Vagina (tissue), 2 donors: ENCODE measurements at regions not wholly inside any gene's neighbourhood (a gene's known extent, or its start where the extent isn't known, plus 50 kb on each side); places are given as distances from the start of the nearest gene placed in this dataset.

Experiments
- DNase-seq, 2 donors: peaks; one replicate each; pipeline ENCODE4 v3.0.0-alpha.2; 2017; ENCODE audit errors: extremely low spot score in 2 of 2
- H3K27ac ChIP-seq: fragments of 200-600 bp; sonication (generic); one replicate; pipeline ENCODE4 v1.5.1; 2019
- H3K27me3 ChIP-seq: fragments of 200-600 bp; sonication (generic); one replicate; pipeline ENCODE4 v1.5.1; 2019
- H3K36me3 ChIP-seq, 2 donors: fragments of 200-600 bp; sonication (generic); one replicate each; pipeline ENCODE4 v1.5.1; 2017 to 2019
- H3K4me1 ChIP-seq: fragments of 200-600 bp; sonication (generic); one replicate; pipeline ENCODE4 v1.5.1; 2019
- H3K4me3 ChIP-seq, 2 donors: fragments of 200-600 bp; sonication (generic); 1 replicate in 1 of 2; 2 replicates in 1 of 2; pipeline ENCODE4 v1.5.1; 2016 to 2019
- H3K9me3 ChIP-seq: fragments of 200-600 bp; sonication (generic); one replicate; pipeline ENCODE4 v1.5.1; 2019
- POLR2A ChIP-seq, 2 donors: fragments of 450-650 bp; IDR thresholded peaks; one replicate each; pipeline ENCODE4 v1.6.1; 2017; ENCODE audit warnings: antibody characterized with exemption in 2 of 2, mild to moderate bottlenecking in 2 of 2, moderate library complexity in 2 of 2
- POLR2AphosphoS5 ChIP-seq, 2 donors: sonication (generic); formaldehyde crosslinking; IDR thresholded peaks; one replicate each; pipeline ENCODE4 v1.9.0; 2017; ENCODE audit warnings: antibody characterized with exemption in 2 of 2, mild to moderate bottlenecking in 2 of 2, low read depth in 1 of 2; ENCODE audit not compliant: insufficient read depth in 1 of 2
- intact Hi-C: fragments of 100-400 bp; cut with DNase I; formaldehyde crosslinking; loops from one replicate; pipeline ENCODE4 v1.15.1; 2023
- TF ChIP-seq, protein P1 (sequence below), 3 experiments: fragments of 450-650 bp in 2 of 3; fragments of 200-600 bp in 1 of 3; sonication (generic) in 1 of 3; IDR thresholded peaks; one replicate each; pipeline ENCODE4 v1.5.1; 2017 to 2019; ENCODE audit warnings: antibody characterized with exemption in 3 of 3, mild to moderate bottlenecking in 2 of 3, moderate library complexity in 2 of 3

GRCh38 chr2:60047944-60048525 is 505.4 kb downstream of the BCL11A start:
- H3K36me3 ChIP-seq, result no peaks in the 10 kb centered on the region
- H3K27me3 ChIP-seq, result no peaks in the 10 kb centered on the region
- H3K9me3 ChIP-seq, result no peaks in the 10 kb centered on the region
- intact Hi-C loops, result no loop called here
- no peaks in the 10 kb centered on the region for H3K4me1 ChIP-seq
- no peak for DNase-seq
- no peak for TF ChIP-seq POLR2A (IDR thresholded peaks at IDR 0.05)
- TF ChIP-seq POLR2AphosphoS5 (IDR thresholded peaks at IDR 0.05; ENCODE audit: insufficient read depth in 1 of 2, low read depth in 1 of 2), result no peak
- TF ChIP-seq, protein P1, sequence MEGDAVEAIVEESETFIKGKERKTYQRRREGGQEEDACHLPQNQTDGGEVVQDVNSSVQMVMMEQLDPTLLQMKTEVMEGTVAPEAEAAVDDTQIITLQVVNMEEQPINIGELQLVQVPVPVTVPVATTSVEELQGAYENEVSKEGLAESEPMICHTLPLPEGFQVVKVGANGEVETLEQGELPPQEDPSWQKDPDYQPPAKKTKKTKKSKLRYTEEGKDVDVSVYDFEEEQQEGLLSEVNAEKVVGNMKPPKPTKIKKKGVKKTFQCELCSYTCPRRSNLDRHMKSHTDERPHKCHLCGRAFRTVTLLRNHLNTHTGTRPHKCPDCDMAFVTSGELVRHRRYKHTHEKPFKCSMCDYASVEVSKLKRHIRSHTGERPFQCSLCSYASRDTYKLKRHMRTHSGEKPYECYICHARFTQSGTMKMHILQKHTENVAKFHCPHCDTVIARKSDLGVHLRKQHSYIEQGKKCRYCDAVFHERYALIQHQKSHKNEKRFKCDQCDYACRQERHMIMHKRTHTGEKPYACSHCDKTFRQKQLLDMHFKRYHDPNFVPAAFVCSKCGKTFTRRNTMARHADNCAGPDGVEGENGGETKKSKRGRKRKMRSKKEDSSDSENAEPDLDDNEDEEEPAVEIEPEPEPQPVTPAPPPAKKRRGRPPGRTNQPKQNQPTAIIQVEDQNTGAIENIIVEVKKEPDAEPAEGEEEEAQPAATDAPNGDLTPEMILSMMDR (IDR thresholded peaks at IDR 0.05), result no peak
- no peak overlapping the region for H3K27ac ChIP-seq
- H3K4me3 ChIP-seq, result no peak overlapping the region

GRCh38 chr2:60047347-60047746 is 506.1 kb downstream of the BCL11A start:
- H3K4me1 ChIP-seq, result no peaks in the 10 kb centered on the region
- no peak overlapping the region for H3K27ac ChIP-seq
- no peaks in the 10 kb centered on the region for H3K27me3 ChIP-seq
- H3K4me3 ChIP-seq, result no peak overlapping the region
- no peaks in the 10 kb centered on the region for H3K9me3 ChIP-seq
- intact Hi-C loops, result no loop called here
- H3K36me3 ChIP-seq, result no peaks in the 10 kb centered on the region
- TF ChIP-seq POLR2AphosphoS5 (IDR thresholded peaks at IDR 0.05; ENCODE audit: insufficient read depth in 1 of 2, low read depth in 1 of 2) (no peak), POLR2A (IDR thresholded peaks at IDR 0.05) (no peak)
- TF ChIP-seq, protein P1 (IDR thresholded peaks at IDR 0.05), result no peak
- DNase-seq, result no peak

- DNase-seq, result no peak
- no peaks in the 10 kb centered on the region for H3K36me3 ChIP-seq
- no peaks in the 10 kb centered on the region for H3K27me3 ChIP-seq
- TF ChIP-seq, protein P1 (IDR thresholded peaks at IDR 0.05), result no peak
- TF ChIP-seq POLR2AphosphoS5 (IDR thresholded peaks at IDR 0.05; ENCODE audit: insufficient read depth in 1 of 2, low read depth in 1 of 2), result peak in 1 of 2 donors; percentile 26
- no peak overlapping the region for H3K27ac ChIP-seq
- intact Hi-C loops, result no loop called here
- H3K9me3 ChIP-seq, result no peaks in the 10 kb centered on the region
- H3K4me1 ChIP-seq, result no peaks in the 10 kb centered on the region
- no peak overlapping the region for H3K4me3 ChIP-seq
Measured at GRCh38 chr2:60046529-60046928, 506.9 kb downstream of the BCL11A start.

DNA sequence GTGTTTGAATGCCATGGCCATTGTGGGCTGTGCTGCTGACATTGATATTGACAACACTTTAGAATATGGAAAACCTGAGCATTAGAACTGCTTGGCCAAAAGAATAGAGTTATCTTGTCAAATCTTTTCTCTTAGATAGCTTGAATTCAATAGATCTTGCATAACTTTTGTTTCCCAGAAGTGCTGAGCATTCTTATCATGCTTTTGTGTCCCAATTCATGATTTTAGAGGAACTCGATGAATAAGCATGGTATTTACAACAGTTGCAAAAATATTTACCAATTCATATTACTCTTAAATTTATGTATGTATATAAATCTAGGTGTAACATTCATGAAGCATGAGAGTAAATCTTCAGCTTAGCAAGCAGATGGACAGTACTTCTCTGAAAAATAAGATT is 508.0 kb downstream of the BCL11A start:
- no peaks in the 10 kb centered on the region for H3K27me3 ChIP-seq
- H3K36me3 ChIP-seq, result no peaks in the 10 kb centered on the region
- intact Hi-C loops, result no loop called here
- H3K9me3 ChIP-seq, result no peaks in the 10 kb centered on the region
- TF ChIP-seq POLR2A (IDR thresholded peaks at IDR 0.05), result no peak
- TF ChIP-seq, protein P1 (IDR thresholded peaks at IDR 0.05), result no peak
- no peak for TF ChIP-seq POLR2AphosphoS5 (IDR thresholded peaks at IDR 0.05; ENCODE audit: insufficient read depth in 1 of 2, low read depth in 1 of 2)
- H3K4me3 ChIP-seq, result no peak overlapping the region
- no peak for DNase-seq
- H3K27ac ChIP-seq, result no peak overlapping the region
- H3K4me1 ChIP-seq, result no peaks in the 10 kb centered on the region

GRCh38 chr2:60044484-60044883 is 509.0 kb downstream of the BCL11A start:
- Histone ChIP-seq H3K4me1 (no peaks in the 10 kb centered on the region), H3K9me3 (no peaks in the 10 kb centered on the region), H3K27me3 (no peaks in the 10 kb centered on the region), H3K36me3 (no peaks in the 10 kb centered on the region), H3K4me3 (no peak overlapping the region), H3K27ac (no peak overlapping the region)
- intact Hi-C loops, result no loop called here
- no peak for DNase-seq
- TF ChIP-seq, protein P1 (IDR thresholded peaks at IDR 0.05), result no peak
- TF ChIP-seq POLR2A (IDR thresholded peaks at IDR 0.05) (no peak), POLR2AphosphoS5 (IDR thresholded peaks at IDR 0.05; ENCODE audit: insufficient read depth in 1 of 2, low read depth in 1 of 2) (no peak)
